ENCODE measurements at regions not wholly inside any gene's neighbourhood (a gene's known extent, or its start where the extent isn't known, plus 50 kb on each side); places are given as distances from the start of the nearest gene placed in this dataset.

DNA sequence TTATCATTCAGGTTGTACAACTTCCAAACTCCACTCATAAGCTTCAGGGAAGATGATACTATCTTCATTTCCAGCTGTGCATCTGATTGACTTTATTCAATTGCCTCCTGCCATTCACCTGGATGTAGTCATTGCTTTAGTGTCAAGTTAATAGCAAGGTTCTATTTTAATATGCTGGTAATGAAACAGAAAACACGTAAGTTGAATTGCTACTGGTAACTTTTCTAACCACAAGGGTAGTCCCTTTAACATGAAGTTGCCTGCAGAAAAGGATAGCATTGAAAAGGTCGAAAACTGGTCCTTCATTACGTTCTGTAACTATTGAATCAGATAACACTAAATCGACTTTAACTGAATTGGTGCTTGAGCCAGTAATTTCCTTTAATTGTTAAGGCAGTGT, 459.4 kb upstream of the CDH6 start:
- H3K4me3 ChIP-seq: no peak overlapping the region
- H3K36me3 ChIP-seq: no peaks in the 10 kb centered on the region
- no peaks in the 10 kb centered on the region for H3K27me3 ChIP-seq
- H3K9me3 ChIP-seq: no peaks in the 10 kb centered on the region
- TF ChIP-seq POLR2A (IDR thresholded peaks at IDR 0.05; ENCODE audit: low read depth): no peak
- TF ChIP-seq, protein P1, sequence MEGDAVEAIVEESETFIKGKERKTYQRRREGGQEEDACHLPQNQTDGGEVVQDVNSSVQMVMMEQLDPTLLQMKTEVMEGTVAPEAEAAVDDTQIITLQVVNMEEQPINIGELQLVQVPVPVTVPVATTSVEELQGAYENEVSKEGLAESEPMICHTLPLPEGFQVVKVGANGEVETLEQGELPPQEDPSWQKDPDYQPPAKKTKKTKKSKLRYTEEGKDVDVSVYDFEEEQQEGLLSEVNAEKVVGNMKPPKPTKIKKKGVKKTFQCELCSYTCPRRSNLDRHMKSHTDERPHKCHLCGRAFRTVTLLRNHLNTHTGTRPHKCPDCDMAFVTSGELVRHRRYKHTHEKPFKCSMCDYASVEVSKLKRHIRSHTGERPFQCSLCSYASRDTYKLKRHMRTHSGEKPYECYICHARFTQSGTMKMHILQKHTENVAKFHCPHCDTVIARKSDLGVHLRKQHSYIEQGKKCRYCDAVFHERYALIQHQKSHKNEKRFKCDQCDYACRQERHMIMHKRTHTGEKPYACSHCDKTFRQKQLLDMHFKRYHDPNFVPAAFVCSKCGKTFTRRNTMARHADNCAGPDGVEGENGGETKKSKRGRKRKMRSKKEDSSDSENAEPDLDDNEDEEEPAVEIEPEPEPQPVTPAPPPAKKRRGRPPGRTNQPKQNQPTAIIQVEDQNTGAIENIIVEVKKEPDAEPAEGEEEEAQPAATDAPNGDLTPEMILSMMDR (IDR thresholded peaks at IDR 0.05): no peak
- TF ChIP-seq EP300 (IDR thresholded peaks at IDR 0.05): no peak
- TF ChIP-seq POLR2AphosphoS5 (IDR thresholded peaks at IDR 0.05): no peak
- H3K27ac ChIP-seq (replicated peaks in 1 of 4): no peak overlapping the region
- intact Hi-C loops (cut with DNase I): no loop called here
- no peak for DNase-seq (ENCODE audit: extremely low spot score)
- WGBS: 89% methylated on average over 4 of the region's 4 CpGs
- no peaks in the 10 kb centered on the region for H3K4me1 ChIP-seq

DNA sequence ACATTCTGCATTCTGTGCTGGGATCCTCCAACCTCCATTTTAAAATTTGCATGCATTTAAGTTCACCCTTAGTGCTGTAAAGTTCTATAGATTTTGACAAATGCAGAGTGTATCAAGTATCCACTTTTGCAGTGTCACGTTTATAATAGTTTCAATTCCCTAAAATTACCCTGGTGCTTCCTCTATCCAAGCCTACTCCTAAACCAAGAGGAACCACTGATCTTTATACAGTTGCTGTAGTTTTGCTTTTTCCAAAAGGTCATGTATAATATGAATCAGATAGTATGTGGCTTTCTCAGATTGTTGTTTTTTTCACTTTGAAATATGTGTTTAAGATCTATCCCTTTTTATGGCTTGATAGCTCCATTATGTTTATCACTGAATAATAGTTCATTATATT, 468.4 kb upstream of the CDH6 start:
- Histone ChIP-seq H3K27ac (replicated peaks in 1 of 4) (no peak overlapping the region), H3K4me3 (no peak overlapping the region), H3K9me3 (no peaks in the 10 kb centered on the region), H3K36me3 (no peaks in the 10 kb centered on the region), H3K27me3 (no peaks in the 10 kb centered on the region), H3K4me1 (no peaks in the 10 kb centered on the region)
- DNase-seq (ENCODE audit: extremely low spot score): no peak
- TF ChIP-seq POLR2AphosphoS5 (IDR thresholded peaks at IDR 0.05) (no peak), EP300 (IDR thresholded peaks at IDR 0.05) (no peak), POLR2A (IDR thresholded peaks at IDR 0.05; ENCODE audit: low read depth) (no peak)
- TF ChIP-seq, protein P1 (IDR thresholded peaks at IDR 0.05): no peak
- 65% methylated on average over 1 of the region's 1 CpG for WGBS
- intact Hi-C loops (cut with DNase I): no loop called here

DNA sequence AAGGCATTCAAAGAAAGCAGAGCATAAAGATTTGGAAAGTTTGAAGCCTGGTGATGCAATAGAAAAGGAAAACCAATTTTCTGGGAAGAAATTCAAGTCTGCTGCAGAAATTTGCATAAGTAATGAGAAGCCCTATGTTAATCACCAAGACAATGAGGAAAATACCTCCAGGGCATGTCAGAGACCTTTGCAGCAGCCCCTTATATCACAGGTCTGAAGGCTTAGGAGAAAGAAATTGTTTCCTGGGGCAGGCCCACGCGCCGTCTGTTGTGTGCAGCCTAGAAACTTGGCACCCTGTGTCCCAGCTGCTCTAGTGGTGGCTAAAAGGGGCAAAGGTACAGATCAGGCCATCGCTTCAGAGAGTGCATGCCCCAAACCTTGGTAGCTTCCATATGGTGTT, 495.3 kb upstream of the CDH6 start:
- intact Hi-C loops (cut with DNase I): no loop called here
- Histone ChIP-seq H3K9me3 (no peaks in the 10 kb centered on the region), H3K4me1 (no peaks in the 10 kb centered on the region), H3K27ac (replicated peaks in 1 of 4) (no peak overlapping the region), H3K36me3 (no peaks in the 10 kb centered on the region), H3K27me3 (no peaks in the 10 kb centered on the region), H3K4me3 (no peak overlapping the region)
- WGBS: 89% methylated on average over 4 of the region's 4 CpGs
- DNase-seq (ENCODE audit: extremely low spot score): no peak
- TF ChIP-seq, protein P1 (IDR thresholded peaks at IDR 0.05): no peak
- TF ChIP-seq POLR2AphosphoS5 (IDR thresholded peaks at IDR 0.05): no peak
- no peak for TF ChIP-seq POLR2A (IDR thresholded peaks at IDR 0.05; ENCODE audit: low read depth)
- no peak for TF ChIP-seq EP300 (IDR thresholded peaks at IDR 0.05)

DNA sequence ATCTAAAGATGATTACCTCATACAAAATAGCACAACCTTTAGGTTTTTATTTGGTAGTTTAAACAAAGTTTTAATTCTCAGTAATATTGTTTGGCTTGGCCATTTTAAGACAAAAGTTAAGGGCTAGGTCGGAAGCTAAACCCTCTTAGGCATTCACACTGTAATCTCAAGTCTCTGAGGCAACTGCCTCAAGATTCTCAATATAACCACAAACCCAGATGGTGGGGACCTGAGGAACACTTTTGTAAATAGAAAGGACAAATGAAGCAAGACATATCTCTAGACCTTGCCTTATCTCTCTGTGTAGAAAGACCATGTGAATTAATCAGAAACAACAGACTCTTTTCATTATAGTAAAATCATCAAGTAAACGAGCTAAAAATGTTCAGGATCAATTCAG, 500.2 kb upstream of the CDH6 start:
- TF ChIP-seq EP300 (IDR thresholded peaks at IDR 0.05) (no peak), POLR2A (IDR thresholded peaks at IDR 0.05; ENCODE audit: low read depth) (no peak)
- TF ChIP-seq, protein P1 (IDR thresholded peaks at IDR 0.05): no peak
- WGBS: 59% methylated on average over 2 of the region's 2 CpGs
- Histone ChIP-seq H3K27me3 (no peaks in the 10 kb centered on the region), H3K4me1 (no peaks in the 10 kb centered on the region), H3K9me3 (no peaks in the 10 kb centered on the region), H3K36me3 (no peaks in the 10 kb centered on the region), H3K27ac (replicated peaks in 1 of 4) (no peak overlapping the region), H3K4me3 (no peak overlapping the region)
- DNase-seq (ENCODE audit: extremely low spot score): no peak
- intact Hi-C loops (cut with DNase I): no loop called here

DNA sequence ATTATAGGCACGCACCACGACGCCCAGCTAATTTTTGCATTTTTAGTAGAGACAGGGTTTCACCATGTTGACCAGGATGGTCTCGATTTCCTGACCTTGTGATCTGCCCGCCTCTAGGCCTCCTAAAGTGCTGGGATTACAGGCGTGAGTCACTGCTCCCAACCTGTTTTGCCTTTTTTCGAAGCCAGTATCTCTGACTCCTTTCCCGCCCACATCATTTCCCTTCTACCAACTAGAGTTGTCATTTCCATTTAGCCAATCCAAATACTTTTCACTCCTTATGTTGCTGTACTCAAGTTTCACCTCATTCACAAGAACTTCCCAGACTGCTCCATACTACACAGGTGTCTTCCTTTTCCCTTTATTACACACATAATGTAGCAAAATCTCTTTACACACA, 502.6 kb upstream of the CDH6 start:
- Histone ChIP-seq H3K4me1 (no peaks in the 10 kb centered on the region), H3K4me3 (no peak overlapping the region), H3K27ac (replicated peaks in 1 of 4) (no peak overlapping the region), H3K27me3 (no peaks in the 10 kb centered on the region), H3K9me3 (no peaks in the 10 kb centered on the region), H3K36me3 (no peaks in the 10 kb centered on the region)
- DNase-seq (ENCODE audit: extremely low spot score): no peak
- TF ChIP-seq, protein P1 (IDR thresholded peaks at IDR 0.05): no peak
- no peak for TF ChIP-seq EP300 (IDR thresholded peaks at IDR 0.05)
- TF ChIP-seq POLR2A (IDR thresholded peaks at IDR 0.05; ENCODE audit: low read depth): no peak
- TF ChIP-seq POLR2AphosphoS5 (IDR thresholded peaks at IDR 0.05): no peak
- intact Hi-C loops (cut with DNase I): no loop called here
- 92% methylated on average over 8 of the region's 8 CpGs for WGBS
